ENCODE measurements at regions not wholly inside any gene's neighbourhood (a gene's known extent, or its start where the extent isn't known, plus 50 kb on each side); places are given as distances from the start of the nearest gene placed in this dataset.
"Not testable (repeated sequence)": the region's sequence is repeated elsewhere in the genome, so short reads cannot be mapped to it uniquely, and the experiment has no call there.

DNA sequence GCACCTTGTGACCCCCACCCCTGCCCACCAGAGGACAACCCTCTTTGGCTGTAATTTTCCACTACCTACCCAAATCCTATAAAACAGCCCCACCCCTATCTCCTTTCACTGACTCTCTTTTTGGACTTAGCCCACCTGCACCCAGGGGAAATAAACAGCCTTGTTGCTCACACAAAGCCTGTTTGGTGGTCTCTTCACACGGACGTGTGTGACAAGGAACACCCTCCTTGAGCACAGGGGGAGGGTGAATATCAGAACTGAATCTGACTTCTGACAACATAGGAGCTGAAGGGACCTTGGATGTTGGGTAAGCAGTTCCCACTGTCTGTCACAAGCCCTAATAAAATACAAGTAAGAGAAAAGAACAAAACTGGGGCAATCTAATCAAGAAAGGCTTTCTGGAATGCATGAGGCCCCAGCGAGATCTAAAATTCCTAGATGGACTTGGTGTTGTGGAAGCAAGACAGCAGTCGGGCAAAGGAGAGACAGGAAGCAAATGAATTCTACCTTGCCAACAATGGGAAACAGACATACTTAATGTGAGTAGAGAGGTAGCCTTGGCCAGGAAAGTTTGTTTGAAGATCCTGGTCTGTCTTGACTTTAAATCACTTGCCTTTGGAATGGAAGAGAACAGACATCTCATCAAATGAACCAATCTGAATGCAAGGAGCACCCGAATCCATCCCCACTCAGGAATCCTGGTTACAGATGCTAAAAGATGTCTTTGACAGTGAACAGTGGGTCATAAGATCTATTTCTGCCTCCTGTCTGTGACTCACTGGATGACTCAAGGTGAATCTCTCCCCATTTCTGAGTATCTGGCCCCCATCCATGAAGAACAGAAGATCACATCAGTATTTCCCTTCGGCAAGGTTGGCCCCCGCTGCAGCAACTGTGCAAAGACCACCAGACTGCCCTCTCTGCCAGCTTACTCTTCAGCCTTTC, 53.3 kb downstream of the OLFML3 start:
- Histone ChIP-seq H3K36me3 (ENCODE audit: control insufficient read depth, insufficient read depth, low read length, severe bottlenecking) (no peaks in the 10 kb centered on the region), H3K9ac (ENCODE audit: low read length) (no peak overlapping the region), H3K9me3 (ENCODE audit: control insufficient read depth, low read length) (no peaks in the 10 kb centered on the region), H3K27me3 (replicated peaks; ENCODE audit: control insufficient read depth, insufficient read depth, low read length) (no peaks in the 10 kb centered on the region), H3K4me1 (ENCODE audit: control insufficient read depth, insufficient read depth, low read length) (peaks cover 11% of the 10 kb centered on the region), H3K4me3 (ENCODE audit: low read length) (no peak overlapping the region)
- DNase-seq (ENCODE audit: low read depth): peak; percentile 24

DNA sequence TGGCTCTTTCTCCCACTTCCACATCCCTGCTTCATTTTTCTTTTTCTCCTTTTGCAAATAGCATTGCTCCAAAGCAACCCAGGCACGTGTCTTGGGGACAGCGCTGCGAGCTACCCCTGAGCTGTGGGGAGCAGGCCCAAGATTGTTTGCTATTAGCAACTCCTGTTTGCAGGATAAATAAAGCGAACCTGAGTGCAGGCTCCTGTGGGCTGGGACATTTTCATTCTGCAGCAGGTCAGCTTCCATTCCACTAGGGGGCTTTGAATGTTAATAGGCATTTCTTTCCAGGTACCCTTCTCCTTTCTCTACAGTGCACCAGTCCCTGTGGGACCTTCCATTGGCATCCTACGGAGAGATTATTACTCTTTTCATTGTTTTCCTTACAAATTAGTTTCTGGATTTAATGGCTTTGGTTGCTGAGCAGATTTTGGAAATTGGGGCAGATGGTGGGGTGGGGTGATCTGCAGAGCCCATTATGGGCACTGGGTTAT, 54.0 kb downstream of the OLFML3 start:
- Histone ChIP-seq H3K4me3 (ENCODE audit: low read length) (no peak overlapping the region), H3K36me3 (ENCODE audit: control insufficient read depth, insufficient read depth, low read length, severe bottlenecking) (no peaks in the 10 kb centered on the region), H3K4me1 (ENCODE audit: control insufficient read depth, insufficient read depth, low read length) (peaks cover 11% of the 10 kb centered on the region), H3K9me3 (ENCODE audit: control insufficient read depth, low read length) (no peaks in the 10 kb centered on the region), H3K9ac (ENCODE audit: low read length) (no peak overlapping the region), H3K27me3 (replicated peaks; ENCODE audit: control insufficient read depth, insufficient read depth, low read length) (no peaks in the 10 kb centered on the region)
- DNase-seq (ENCODE audit: low read depth): no peak

DNA sequence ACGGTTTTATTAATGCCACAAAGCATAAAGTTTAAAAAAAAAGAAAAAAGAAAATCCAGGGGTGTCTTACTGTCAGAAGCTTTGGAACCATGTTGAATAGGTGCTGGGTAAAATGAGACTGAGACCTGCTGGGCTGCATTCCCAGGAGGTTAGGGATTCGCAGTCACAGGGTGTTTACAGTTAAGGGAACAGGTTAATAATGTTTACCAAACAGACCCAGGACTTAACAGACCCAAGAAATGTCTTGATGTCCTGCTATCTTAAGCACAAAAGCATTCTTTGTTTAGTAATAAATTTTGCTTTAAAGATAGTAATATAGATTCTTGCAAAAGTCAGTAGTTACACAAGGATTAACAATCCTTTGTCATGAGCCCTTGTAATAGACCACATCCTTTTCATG, 54.7 kb downstream of the OLFML3 start:
- H3K4me1 ChIP-seq (ENCODE audit: control insufficient read depth, insufficient read depth, low read length): peaks cover 11% of the 10 kb centered on the region
- no peak for DNase-seq (ENCODE audit: low read depth)
- H3K27me3 ChIP-seq (replicated peaks; ENCODE audit: control insufficient read depth, insufficient read depth, low read length): no peaks in the 10 kb centered on the region
- H3K9me3 ChIP-seq (ENCODE audit: control insufficient read depth, low read length): no peaks in the 10 kb centered on the region
- H3K4me3 ChIP-seq (ENCODE audit: low read length): no peak overlapping the region
- no peaks in the 10 kb centered on the region for H3K36me3 ChIP-seq (ENCODE audit: control insufficient read depth, insufficient read depth, low read length, severe bottlenecking)
- H3K9ac ChIP-seq (ENCODE audit: low read length): no peak overlapping the region

DNA sequence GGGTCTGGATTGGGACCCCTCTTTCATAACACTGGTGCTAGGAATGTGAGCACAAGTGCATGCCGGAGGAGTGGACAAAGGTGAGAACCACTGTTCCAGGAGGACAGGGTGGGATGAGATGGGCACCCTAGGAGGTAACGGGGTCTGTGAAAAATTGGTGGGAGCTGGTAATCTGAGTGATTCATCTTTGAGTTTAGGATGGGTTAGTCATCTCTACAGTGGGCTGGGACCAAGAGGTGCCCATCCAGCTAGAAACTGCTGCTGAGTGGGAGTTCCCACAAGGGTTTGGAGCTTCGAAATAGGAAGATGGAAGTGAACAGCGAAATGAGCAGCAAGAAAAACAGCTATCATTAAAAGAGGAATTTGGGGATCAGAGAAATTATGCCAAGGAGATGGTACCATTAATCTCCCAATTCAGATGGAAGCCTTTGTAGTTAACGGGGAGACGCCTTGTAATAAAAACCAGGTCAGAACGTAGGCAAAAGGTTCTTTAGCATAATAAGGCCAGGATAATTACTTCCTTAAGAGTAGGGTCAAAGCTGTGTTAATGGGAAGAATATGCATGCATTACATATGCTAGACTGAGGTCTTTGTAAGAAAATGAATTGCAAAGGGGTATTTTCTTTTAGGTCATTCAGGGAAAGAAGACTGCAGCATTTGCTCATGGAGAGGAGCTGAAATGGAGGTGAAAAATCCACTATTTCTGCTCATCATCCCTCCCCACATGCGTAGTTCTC, 55.5 kb downstream of the OLFML3 start:
- DNase-seq (ENCODE audit: low read depth): no peak
- H3K9me3 ChIP-seq (ENCODE audit: control insufficient read depth, low read length): no peaks in the 10 kb centered on the region
- H3K36me3 ChIP-seq (ENCODE audit: control insufficient read depth, insufficient read depth, low read length, severe bottlenecking): no peaks in the 10 kb centered on the region
- H3K27me3 ChIP-seq (replicated peaks; ENCODE audit: control insufficient read depth, insufficient read depth, low read length): no peaks in the 10 kb centered on the region
- no peak overlapping the region for H3K9ac ChIP-seq (ENCODE audit: low read length)
- H3K4me1 ChIP-seq (ENCODE audit: control insufficient read depth, insufficient read depth, low read length): peaks cover 11% of the 10 kb centered on the region
- H3K4me3 ChIP-seq (ENCODE audit: low read length): no peak overlapping the region

DNA sequence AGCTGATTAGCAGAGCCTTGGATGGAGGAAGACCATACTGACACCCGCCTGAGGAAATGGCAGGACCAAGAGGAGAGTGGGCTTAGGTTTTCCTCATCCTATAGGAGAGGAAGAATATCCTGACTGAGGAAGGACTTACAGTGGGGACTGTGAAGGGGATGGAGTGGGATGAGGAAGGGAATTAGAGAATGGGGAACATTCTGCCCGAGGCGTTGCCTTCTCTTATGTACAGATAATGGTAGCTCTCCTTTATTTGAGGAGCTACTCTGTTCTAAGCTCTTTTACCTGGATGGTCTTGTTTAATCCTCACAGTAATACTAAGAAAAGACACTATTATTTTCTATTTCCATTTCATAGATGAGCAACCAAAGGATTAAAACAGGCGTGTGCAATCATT, 56.0 kb downstream of the OLFML3 start:
- Histone ChIP-seq H3K9ac (ENCODE audit: low read length) (no peak overlapping the region), H3K9me3 (ENCODE audit: control insufficient read depth, low read length) (no peaks in the 10 kb centered on the region), H3K4me1 (ENCODE audit: control insufficient read depth, insufficient read depth, low read length) (peaks cover 17% of the 10 kb centered on the region), H3K4me3 (ENCODE audit: low read length) (no peak overlapping the region), H3K36me3 (ENCODE audit: control insufficient read depth, insufficient read depth, low read length, severe bottlenecking) (no peaks in the 10 kb centered on the region), H3K27me3 (replicated peaks; ENCODE audit: control insufficient read depth, insufficient read depth, low read length) (no peaks in the 10 kb centered on the region)
- DNase-seq (ENCODE audit: low read depth): no peak

DNA sequence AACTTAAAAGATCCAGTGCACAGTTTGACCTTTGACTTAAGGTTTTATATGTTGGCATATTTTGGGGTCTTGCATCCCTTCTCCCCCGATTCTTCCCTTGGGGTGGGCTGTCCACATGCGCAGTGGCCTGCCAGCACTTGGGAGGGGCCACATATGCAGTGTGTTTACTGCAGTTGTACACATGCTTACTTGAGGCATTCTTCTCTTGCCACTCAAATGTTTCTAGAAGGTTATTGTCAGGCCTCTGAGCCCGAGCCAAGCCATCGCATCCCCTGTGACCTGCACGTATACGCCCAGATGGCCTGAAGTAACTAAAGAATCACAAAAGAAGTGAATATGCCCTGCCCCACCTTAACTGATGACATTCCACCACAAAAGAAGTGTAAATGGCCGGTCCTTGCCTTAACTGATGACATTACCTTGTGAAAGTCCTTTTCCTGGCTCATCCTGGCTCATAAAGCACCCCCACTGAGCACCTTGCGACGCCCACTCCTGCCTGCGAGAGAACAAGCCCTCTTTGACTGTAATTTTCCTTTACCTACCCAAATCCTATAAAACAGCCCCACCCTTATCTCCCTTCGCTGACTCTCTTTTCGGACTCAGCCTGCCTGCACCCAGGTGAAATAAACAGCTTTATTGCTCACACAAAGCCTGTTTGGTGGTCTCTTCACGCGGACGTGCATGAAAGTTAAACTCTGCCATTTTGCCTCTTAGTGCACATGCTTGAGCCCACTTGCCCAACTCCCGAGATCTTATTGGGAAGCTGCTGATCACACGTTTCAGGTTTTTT, 57.8 kb downstream of the OLFML3 start:
- H3K4me1 ChIP-seq (ENCODE audit: control insufficient read depth, insufficient read depth, low read length): peaks cover 24% of the 10 kb centered on the region
- not testable (repeated sequence) for H3K27me3 ChIP-seq (replicated peaks; ENCODE audit: control insufficient read depth, insufficient read depth, low read length); H3K9ac ChIP-seq (ENCODE audit: low read length)

DNA sequence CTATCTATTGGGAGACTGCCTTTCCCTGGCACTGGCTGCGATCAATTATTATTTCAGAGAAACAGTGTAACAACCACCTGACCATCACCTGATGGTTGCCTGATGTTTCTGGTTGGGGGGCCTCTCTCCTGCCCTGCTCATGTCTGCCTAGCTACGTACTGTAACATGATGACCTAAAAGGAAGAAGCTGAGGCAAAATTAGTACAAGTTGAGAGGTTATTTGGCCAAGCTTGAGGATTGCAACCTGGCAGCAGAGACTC, 58.3 kb downstream of the OLFML3 start:
- H3K9me3 ChIP-seq (ENCODE audit: control insufficient read depth, low read length): no peaks in the 10 kb centered on the region
- H3K9ac ChIP-seq (ENCODE audit: low read length): no peak overlapping the region
- peaks cover 20% of the 10 kb centered on the region for H3K4me1 ChIP-seq (ENCODE audit: control insufficient read depth, insufficient read depth, low read length)
- H3K4me3 ChIP-seq (ENCODE audit: low read length): no peak overlapping the region
- peaks cover 4% of the 10 kb centered on the region for H3K27me3 ChIP-seq (replicated peaks; ENCODE audit: control insufficient read depth, insufficient read depth, low read length)
- no peak for DNase-seq (ENCODE audit: low read depth)
- no peaks in the 10 kb centered on the region for H3K36me3 ChIP-seq (ENCODE audit: control insufficient read depth, insufficient read depth, low read length, severe bottlenecking)

More for the DNA sequence above, 57.8 kb downstream of the OLFML3 start:
- H3K9me3 ChIP-seq (ENCODE audit: control insufficient read depth, low read length); DNase-seq (ENCODE audit: low read depth); H3K36me3 ChIP-seq (ENCODE audit: control insufficient read depth, insufficient read depth, low read length, severe bottlenecking); H3K4me3 ChIP-seq (ENCODE audit: low read length): not testable (repeated sequence)

DNA sequence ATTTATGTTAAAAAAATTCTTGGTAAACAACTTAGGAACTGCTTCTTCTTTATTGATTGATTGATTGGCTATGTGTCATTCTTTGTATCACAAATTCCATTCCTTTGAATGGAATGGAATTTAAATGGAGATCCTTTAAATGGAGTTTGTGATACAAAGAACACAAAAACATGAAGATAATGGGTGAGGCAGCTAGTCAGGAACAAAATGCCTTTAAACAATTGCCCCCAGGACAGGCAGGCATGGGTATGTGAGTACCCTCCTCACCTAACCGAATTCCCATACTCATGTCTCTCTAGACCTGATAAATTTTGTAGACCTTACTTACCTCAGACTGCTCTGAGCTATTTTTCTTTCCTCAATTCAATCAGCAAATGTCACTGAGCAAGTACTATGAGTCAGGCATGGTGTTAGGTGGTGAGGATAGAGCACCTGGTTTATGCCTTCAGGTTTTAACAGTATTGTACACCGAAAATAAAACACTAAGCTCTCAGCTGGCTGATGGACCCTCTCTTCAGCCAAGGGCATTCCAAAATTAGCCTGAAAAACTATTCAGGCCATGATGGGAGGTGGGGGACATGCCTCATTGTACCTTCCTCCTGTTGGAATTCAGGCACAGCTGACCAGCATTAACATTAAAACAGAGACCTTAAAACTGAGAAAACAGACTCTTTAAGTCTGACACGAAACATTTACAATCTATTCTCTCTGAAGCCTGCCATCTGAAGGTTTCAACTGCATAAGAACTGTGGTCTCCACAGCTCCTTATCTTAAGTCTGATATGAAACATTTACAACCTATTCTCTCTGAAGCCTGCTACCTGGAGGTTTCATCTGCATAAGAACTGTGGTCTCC, 58.9 kb downstream of the OLFML3 start:
- no peaks in the 10 kb centered on the region for H3K9me3 ChIP-seq (ENCODE audit: control insufficient read depth, low read length)
- H3K4me1 ChIP-seq (ENCODE audit: control insufficient read depth, insufficient read depth, low read length): peaks cover 14% of the 10 kb centered on the region
- H3K9ac ChIP-seq (ENCODE audit: low read length): no peak overlapping the region
- no peak overlapping the region for H3K4me3 ChIP-seq (ENCODE audit: low read length)
- peaks cover 5% of the 10 kb centered on the region for H3K27me3 ChIP-seq (replicated peaks; ENCODE audit: control insufficient read depth, insufficient read depth, low read length)
- no peak for DNase-seq (ENCODE audit: low read depth)
- H3K36me3 ChIP-seq (ENCODE audit: control insufficient read depth, insufficient read depth, low read length, severe bottlenecking): no peaks in the 10 kb centered on the region

All from adipocyte (in vitro differentiated cells).